ENCODE measurements at regions not wholly inside any gene's neighbourhood (a gene's known extent, or its start where the extent isn't known, plus 50 kb on each side); places are given as distances from the start of the nearest gene placed in this dataset.

- no peak overlapping the region for H3K9ac ChIP-seq (ENCODE audit: low read depth, low read length)
- H3K9me3 ChIP-seq (ENCODE audit: control insufficient read depth, insufficient read depth, low read length): no peaks in the 10 kb centered on the region
- no peaks in the 10 kb centered on the region for H3K36me3 ChIP-seq (ENCODE audit: insufficient read depth, low read length)
- peaks cover 10% of the 10 kb centered on the region for H3K4me1 ChIP-seq (ENCODE audit: insufficient read depth, low read length)
Observed at GRCh38 chr2:133676392-133677130, 108.3 kb upstream of the NCKAP5 start.

- no peaks in the 10 kb centered on the region for H3K36me3 ChIP-seq (ENCODE audit: insufficient read depth, low read length)
Observed at GRCh38 chr2:133680343-133681049, 112.2 kb upstream of the NCKAP5 start.

GRCh38 chr2:133682347-133682746 lies 114.1 kb upstream of the NCKAP5 start:
- Histone ChIP-seq H3K9me3 (ENCODE audit: control insufficient read depth, insufficient read depth, low read length) (no peaks in the 10 kb centered on the region), H3K9ac (ENCODE audit: low read depth, low read length) (no peak overlapping the region), H3K36me3 (ENCODE audit: insufficient read depth, low read length) (no peaks in the 10 kb centered on the region), H3K4me1 (ENCODE audit: insufficient read depth, low read length) (no peaks in the 10 kb centered on the region)

More at GRCh38 chr2:133680343-133681049, 112.2 kb upstream of the NCKAP5 start:
- Histone ChIP-seq H3K4me1 (ENCODE audit: insufficient read depth, low read length) (no peaks in the 10 kb centered on the region), H3K9ac (ENCODE audit: low read depth, low read length) (no peak overlapping the region), H3K9me3 (ENCODE audit: control insufficient read depth, insufficient read depth, low read length) (no peaks in the 10 kb centered on the region)

GRCh38 chr2:133682906-133683305 lies 114.6 kb upstream of the NCKAP5 start:
- Histone ChIP-seq H3K9me3 (ENCODE audit: control insufficient read depth, insufficient read depth, low read length) (no peaks in the 10 kb centered on the region), H3K36me3 (ENCODE audit: insufficient read depth, low read length) (no peaks in the 10 kb centered on the region), H3K9ac (ENCODE audit: low read depth, low read length) (no peak overlapping the region), H3K4me1 (ENCODE audit: insufficient read depth, low read length) (no peaks in the 10 kb centered on the region)

- Histone ChIP-seq H3K9me3 (ENCODE audit: control insufficient read depth, insufficient read depth, low read length) (no peaks in the 10 kb centered on the region), H3K9ac (ENCODE audit: low read depth, low read length) (no peak overlapping the region), H3K4me1 (ENCODE audit: insufficient read depth, low read length) (no peaks in the 10 kb centered on the region), H3K36me3 (ENCODE audit: insufficient read depth, low read length) (no peaks in the 10 kb centered on the region)
Observed at GRCh38 chr2:133685636-133686215, 117.5 kb upstream of the NCKAP5 start.

GRCh38 chr2:133690780-133691179 lies 122.5 kb upstream of the NCKAP5 start:
- no peaks in the 10 kb centered on the region for H3K4me1 ChIP-seq (ENCODE audit: insufficient read depth, low read length)

GRCh38 chr2:133691336-133691735 lies 123.1 kb upstream of the NCKAP5 start:
- Histone ChIP-seq H3K36me3 (ENCODE audit: insufficient read depth, low read length) (no peaks in the 10 kb centered on the region), H3K9ac (ENCODE audit: low read depth, low read length) (no peak overlapping the region)

More at GRCh38 chr2:133690780-133691179, 122.5 kb upstream of the NCKAP5 start:
- Histone ChIP-seq H3K9ac (ENCODE audit: low read depth, low read length) (no peak overlapping the region), H3K9me3 (ENCODE audit: control insufficient read depth, insufficient read depth, low read length) (no peaks in the 10 kb centered on the region), H3K36me3 (ENCODE audit: insufficient read depth, low read length) (no peaks in the 10 kb centered on the region)

GRCh38 chr2:133705287-133705686 lies 137.0 kb upstream of the NCKAP5 start:
- Histone ChIP-seq H3K9me3 (ENCODE audit: control insufficient read depth, insufficient read depth, low read length) (no peaks in the 10 kb centered on the region; the same call in 1 of the 2 replicates), H3K9ac (ENCODE audit: low read depth, low read length) (no peak overlapping the region), H3K36me3 (ENCODE audit: insufficient read depth, low read length) (no peaks in the 10 kb centered on the region), H3K4me1 (ENCODE audit: insufficient read depth, low read length) (no peaks in the 10 kb centered on the region)

More at GRCh38 chr2:133691336-133691735, 123.1 kb upstream of the NCKAP5 start:
- H3K9me3 ChIP-seq (ENCODE audit: control insufficient read depth, insufficient read depth, low read length): no peaks in the 10 kb centered on the region
- H3K4me1 ChIP-seq (ENCODE audit: insufficient read depth, low read length): no peaks in the 10 kb centered on the region

GRCh38 chr2:133710613-133711012 lies 142.3 kb upstream of the NCKAP5 start:
- Histone ChIP-seq H3K4me1 (ENCODE audit: insufficient read depth, low read length) (no peaks in the 10 kb centered on the region), H3K36me3 (ENCODE audit: insufficient read depth, low read length) (no peaks in the 10 kb centered on the region), H3K9me3 (ENCODE audit: control insufficient read depth, insufficient read depth, low read length) (no peaks in the 10 kb centered on the region; the same call in 1 of the 2 replicates), H3K9ac (ENCODE audit: low read depth, low read length) (no peak overlapping the region)

GRCh38 chr2:133711201-133711600 lies 142.9 kb upstream of the NCKAP5 start:
- H3K4me1 ChIP-seq (ENCODE audit: insufficient read depth, low read length): no peaks in the 10 kb centered on the region
- H3K36me3 ChIP-seq (ENCODE audit: insufficient read depth, low read length): no peaks in the 10 kb centered on the region
- no peak overlapping the region for H3K9ac ChIP-seq (ENCODE audit: low read depth, low read length)
- no peaks in the 10 kb centered on the region; the same call in 1 of the 2 replicates for H3K9me3 ChIP-seq (ENCODE audit: control insufficient read depth, insufficient read depth, low read length)

GRCh38 chr2:133711806-133712205 lies 143.5 kb upstream of the NCKAP5 start:
- H3K9ac ChIP-seq (ENCODE audit: low read depth, low read length): no peak overlapping the region
- no peaks in the 10 kb centered on the region for H3K4me1 ChIP-seq (ENCODE audit: insufficient read depth, low read length)
- H3K36me3 ChIP-seq (ENCODE audit: insufficient read depth, low read length): no peaks in the 10 kb centered on the region

GRCh38 chr2:133712369-133712768 lies 144.1 kb upstream of the NCKAP5 start:
- Histone ChIP-seq H3K36me3 (ENCODE audit: insufficient read depth, low read length) (no peaks in the 10 kb centered on the region), H3K4me1 (ENCODE audit: insufficient read depth, low read length) (no peaks in the 10 kb centered on the region), H3K9me3 (ENCODE audit: control insufficient read depth, insufficient read depth, low read length) (no peaks in the 10 kb centered on the region; the same call in 1 of the 2 replicates), H3K9ac (ENCODE audit: low read depth, low read length) (no peak overlapping the region)

More at GRCh38 chr2:133711806-133712205, 143.5 kb upstream of the NCKAP5 start:
- no peaks in the 10 kb centered on the region; the same call in 1 of the 2 replicates for H3K9me3 ChIP-seq (ENCODE audit: control insufficient read depth, insufficient read depth, low read length)

- H3K9me3 ChIP-seq (ENCODE audit: control insufficient read depth, insufficient read depth, low read length): no peaks in the 10 kb centered on the region; the same call in 1 of the 2 replicates
- H3K4me1 ChIP-seq (ENCODE audit: insufficient read depth, low read length): no peaks in the 10 kb centered on the region
- H3K36me3 ChIP-seq (ENCODE audit: insufficient read depth, low read length): no peaks in the 10 kb centered on the region
- H3K9ac ChIP-seq (ENCODE audit: low read depth, low read length): no peak overlapping the region
Observed at GRCh38 chr2:133713049-133713580, 144.9 kb upstream of the NCKAP5 start.

- no peaks in the 10 kb centered on the region for H3K36me3 ChIP-seq (ENCODE audit: insufficient read depth, low read length)
- H3K9me3 ChIP-seq (ENCODE audit: control insufficient read depth, insufficient read depth, low read length): peaks cover under 1% of the 10 kb centered on the region; the same call in 1 of the 2 replicates
- no peaks in the 10 kb centered on the region for H3K4me1 ChIP-seq (ENCODE audit: insufficient read depth, low read length)
- H3K9ac ChIP-seq (ENCODE audit: low read depth, low read length): no peak overlapping the region
Observed at GRCh38 chr2:133716166-133716565, 147.9 kb upstream of the NCKAP5 start.

Measured in ES-I3 (cell line).